ENCODE measurements at regions not wholly inside any gene's neighbourhood (a gene's known extent, or its start where the extent isn't known, plus 50 kb on each side); places are given as distances from the start of the nearest gene placed in this dataset.

- DNase-seq: no peak
Observed at GRCh38 chr10:25661632-25662031, 272.4 kb upstream of the MYO3A start.

GRCh38 chr10:25666276-25666675 is 267.8 kb upstream of the MYO3A start:
- no peak for DNase-seq

- no peak for DNase-seq
Observed at GRCh38 chr10:25675204-25675603, 258.8 kb upstream of the MYO3A start.

DNA sequence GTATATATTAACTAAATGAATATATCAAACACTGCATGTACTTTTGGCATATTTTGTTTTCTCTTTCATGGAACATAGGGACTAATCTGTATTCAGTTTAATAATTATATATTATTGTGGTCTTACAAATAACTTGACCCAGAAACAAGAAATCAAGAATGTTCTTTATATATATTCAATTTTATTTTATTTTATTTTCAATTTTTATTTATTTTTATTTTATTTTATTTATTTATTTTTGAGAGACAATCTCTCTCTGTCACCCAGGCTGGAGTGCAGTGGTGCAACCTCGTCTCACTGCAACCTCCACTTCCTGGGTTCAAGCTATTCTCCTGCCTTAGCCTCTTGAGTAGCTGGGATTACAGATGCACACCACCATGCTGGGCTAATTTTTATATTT is 258.4 kb upstream of the MYO3A start:
- no peak for DNase-seq

DNA sequence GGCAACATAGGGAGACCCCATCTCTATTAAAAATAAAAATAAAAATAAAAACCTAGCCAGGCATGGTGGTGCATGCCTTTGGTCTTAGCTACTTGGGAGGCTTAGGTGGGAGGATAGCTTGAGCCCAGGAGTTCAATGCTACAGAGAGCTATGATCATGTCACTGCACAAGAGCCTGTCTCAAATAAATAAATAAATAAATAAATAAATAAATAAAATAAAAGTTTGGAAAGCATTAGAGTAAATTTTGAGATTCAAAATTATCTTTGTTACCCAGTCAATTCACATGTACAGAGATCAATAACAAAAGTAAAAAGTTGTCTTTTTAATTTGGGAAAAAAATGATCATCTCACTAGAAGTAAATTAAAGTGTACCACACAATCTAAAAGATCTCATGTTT is 255.8 kb upstream of the MYO3A start:
- DNase-seq: no peak

DNA sequence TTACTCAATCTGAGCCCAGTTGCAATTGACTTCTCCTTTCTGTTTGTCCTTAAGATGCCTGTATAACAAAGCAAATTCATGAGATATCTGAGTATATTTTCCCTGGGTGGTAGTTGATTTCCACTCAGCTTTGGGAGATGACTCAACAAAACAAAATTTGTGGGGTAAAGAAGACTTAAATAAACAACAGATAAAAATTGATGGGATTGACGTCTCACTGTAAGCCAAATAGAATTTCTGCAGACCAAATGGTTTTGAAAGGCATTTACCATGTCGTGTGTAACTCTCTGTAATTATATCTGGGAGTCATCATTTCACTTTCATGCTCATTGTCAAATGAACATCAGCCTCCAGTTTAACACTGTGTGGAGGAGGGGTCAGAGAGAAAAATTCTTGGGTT is 255.4 kb upstream of the MYO3A start:
- DNase-seq: no peak

- no peak for DNase-seq
Observed at GRCh38 chr10:25682203-25682851, 251.7 kb upstream of the MYO3A start.

DNA sequence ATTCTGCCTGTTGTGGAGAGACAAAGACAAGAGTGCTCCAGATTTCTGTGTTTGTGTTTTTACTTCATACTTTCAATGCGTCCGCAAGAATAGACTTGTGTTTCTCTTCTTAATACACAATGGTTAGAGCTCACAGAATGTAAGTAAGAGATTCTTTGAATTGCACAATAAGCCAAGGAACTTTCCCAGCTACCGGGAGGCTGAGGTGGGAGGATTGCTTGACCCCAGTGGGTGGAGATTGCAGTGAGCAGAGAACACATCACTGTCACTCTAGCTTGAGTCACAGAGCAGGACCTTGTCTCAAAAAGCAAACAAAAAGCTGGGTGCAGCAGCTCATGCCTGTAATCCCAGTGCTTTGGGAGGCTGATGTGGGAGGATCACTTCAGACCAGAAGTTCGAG is 250.7 kb upstream of the MYO3A start:
- no peak for DNase-seq

DNA sequence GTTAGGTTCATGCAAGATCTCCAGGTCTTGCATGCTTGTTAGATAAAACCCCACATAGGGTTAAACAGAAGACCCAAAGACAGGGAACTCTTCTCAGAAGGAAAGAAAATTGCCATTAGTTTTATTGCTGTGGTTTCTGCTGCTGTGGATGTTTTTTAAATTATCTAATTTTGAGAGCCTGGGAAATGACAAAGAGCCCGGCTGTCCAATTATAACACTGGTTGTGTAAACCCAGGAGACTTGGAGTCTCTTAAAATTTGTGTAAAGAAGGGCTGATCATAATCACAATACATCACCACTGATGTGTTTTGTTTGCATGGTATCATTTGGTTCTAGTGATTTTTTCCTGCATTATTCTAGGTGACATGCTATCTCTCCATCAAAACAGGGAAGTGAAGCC is 246.5 kb upstream of the MYO3A start:
- no peak for DNase-seq

- DNase-seq: no peak
Observed at GRCh38 chr10:25689346-25690100, 244.5 kb upstream of the MYO3A start.

GRCh38 chr10:25692761-25693160 is 241.3 kb upstream of the MYO3A start:
- DNase-seq: no peak

DNA sequence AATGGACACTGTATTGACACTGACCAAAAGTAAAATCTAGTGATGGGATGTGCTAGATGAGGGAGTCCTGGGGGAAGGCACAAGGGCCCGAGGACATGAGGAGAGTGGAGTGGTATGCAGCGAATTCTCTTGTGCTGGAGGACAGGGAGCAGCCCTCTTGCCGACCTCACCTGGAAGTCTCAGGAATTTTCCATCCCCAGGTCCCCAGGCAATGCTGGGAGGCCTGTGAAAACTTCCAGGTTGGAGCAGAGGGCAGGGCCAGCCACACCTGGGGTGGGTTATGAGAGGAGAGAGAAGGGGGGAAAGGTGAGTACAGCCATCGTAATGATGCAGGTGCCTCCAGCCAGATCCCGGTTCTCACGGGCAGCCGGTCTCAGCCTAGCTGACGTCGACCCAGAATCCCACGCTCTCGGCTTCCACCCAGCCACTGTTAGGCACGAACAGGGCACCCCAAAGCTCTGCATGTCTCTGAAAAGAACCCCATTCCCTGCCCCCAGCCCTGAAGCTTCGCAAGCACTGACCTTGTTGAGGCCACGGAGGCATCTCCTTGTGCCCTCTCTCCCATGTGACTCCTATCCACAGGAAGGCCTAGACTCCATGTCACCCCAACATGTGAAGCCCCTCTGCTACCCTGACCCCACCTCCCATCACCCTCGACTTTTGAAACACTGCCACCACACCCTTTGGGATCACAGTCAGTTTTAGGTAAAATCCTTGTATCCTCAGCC is 239.7 kb upstream of the MYO3A start:
- no peak for DNase-seq

DNA sequence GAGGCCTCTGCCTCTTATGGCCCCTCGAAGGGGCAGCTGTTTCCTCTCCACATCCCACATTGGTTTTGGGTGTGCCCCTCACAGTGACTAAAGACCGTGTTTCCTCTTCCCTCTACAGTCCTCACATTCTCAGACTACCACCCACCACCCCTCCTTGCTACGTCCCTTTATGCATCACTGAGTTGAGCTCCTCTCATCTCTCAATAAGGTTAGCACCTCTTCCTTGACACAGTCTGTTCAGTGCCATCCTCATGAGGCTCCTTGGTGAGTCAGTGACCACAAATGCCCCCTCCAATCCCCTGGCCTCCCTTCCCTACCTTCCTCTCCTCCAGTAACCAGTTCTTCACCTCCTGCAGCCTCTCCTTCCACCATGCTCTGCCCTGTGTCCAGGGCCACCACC is 239.1 kb upstream of the MYO3A start:
- DNase-seq: no peak

DNA sequence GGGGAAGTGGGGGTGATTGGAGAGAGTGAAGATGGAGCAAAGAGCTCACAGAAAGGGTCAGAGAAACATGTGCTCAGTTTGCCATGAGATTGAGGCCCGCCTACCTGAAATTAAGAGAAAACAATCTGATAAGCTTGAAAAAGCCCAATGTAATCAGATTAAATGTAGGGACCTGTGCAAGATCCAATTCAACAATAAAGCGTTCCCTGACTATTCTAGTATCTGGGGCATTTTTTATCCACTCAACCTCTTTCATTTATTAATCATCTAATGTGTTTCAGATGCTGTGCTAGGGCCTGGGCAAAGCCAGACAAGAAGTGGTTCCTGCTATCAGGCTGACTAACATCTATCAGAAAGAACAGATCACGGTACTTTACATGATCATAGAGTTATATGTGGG is 238.4 kb upstream of the MYO3A start:
- no peak for DNase-seq

GRCh38 chr10:25696013-25696708 is 237.9 kb upstream of the MYO3A start:
- no peak for DNase-seq

DNA sequence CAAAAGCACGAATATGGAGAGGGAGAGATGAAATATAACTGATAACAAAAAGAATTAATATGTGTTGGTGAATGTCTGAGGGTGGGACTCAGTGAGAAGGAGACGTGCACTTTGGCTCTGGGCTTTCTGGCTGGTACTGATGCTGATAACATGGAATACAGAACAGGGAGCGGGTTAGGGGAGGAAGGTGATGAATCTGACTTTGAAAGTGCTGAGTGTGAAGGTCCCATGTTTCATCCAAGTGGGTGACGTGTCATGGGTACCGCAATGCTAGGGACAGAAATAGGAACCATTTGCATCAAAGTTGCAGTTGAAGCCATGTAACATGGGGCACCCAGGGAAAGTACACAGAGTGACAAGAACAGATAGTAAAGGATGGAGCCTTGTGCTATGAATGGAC is 236.6 kb upstream of the MYO3A start:
- no peak for DNase-seq

DNA sequence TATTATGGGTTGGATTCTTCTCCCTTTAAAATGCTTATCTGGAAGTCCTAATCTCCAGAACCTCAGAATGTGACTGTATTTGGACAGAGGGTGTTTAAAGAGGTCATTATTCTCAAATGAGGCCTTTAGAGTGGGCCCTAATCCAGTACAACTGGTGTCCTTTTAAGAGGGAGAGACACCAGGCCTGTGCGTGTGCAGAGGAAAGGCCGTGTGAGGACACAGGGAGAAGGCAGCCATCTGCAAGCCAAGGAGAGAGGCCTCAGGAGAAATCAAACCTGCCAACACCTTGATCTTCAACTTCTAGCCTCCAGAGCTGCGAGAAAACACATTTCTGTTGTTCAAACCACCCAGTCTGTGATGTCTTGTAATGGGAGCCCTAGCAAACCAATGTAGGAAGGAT is 235.4 kb upstream of the MYO3A start:
- no peak for DNase-seq

- DNase-seq: no peak
Observed at GRCh38 chr10:25699631-25700030, 234.4 kb upstream of the MYO3A start.

GRCh38 chr10:25701652-25702051 is 232.4 kb upstream of the MYO3A start:
- no peak for DNase-seq

GRCh38 chr10:25704622-25705021 is 229.4 kb upstream of the MYO3A start:
- DNase-seq: no peak

- DNase-seq: no peak
Observed at GRCh38 chr10:25707572-25707971, 226.5 kb upstream of the MYO3A start.

GRCh38 chr10:25707976-25708671 is 225.9 kb upstream of the MYO3A start:
- DNase-seq: no peak

DNA sequence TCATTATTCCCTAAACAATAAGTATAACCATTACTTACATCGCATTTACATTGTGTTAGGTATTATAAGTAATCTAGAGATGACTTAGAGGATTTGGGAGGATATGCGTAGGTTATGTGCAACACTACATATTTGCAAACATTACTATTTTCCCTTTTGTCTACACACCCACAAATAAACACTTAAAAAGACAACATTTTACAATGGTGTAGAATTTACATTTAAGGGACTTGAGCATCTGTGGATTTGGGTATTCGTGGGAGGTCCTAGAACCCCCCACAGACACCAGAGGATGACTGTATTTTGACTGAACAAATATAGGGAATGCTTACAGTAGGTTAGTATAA is 220.2 kb upstream of the MYO3A start:
- DNase-seq: no peak
